ENCODE measurements at regions not wholly inside any gene's neighbourhood (a gene's known extent, or its start where the extent isn't known, plus 50 kb on each side); places are given as distances from the start of the nearest gene placed in this dataset.

- TF ChIP-seq, protein P1, sequence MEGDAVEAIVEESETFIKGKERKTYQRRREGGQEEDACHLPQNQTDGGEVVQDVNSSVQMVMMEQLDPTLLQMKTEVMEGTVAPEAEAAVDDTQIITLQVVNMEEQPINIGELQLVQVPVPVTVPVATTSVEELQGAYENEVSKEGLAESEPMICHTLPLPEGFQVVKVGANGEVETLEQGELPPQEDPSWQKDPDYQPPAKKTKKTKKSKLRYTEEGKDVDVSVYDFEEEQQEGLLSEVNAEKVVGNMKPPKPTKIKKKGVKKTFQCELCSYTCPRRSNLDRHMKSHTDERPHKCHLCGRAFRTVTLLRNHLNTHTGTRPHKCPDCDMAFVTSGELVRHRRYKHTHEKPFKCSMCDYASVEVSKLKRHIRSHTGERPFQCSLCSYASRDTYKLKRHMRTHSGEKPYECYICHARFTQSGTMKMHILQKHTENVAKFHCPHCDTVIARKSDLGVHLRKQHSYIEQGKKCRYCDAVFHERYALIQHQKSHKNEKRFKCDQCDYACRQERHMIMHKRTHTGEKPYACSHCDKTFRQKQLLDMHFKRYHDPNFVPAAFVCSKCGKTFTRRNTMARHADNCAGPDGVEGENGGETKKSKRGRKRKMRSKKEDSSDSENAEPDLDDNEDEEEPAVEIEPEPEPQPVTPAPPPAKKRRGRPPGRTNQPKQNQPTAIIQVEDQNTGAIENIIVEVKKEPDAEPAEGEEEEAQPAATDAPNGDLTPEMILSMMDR (IDR thresholded peaks at IDR 0.05; ENCODE audit: unreplicated experiment in 3 of 3), result no peak
- no peaks in the 10 kb centered on the region for H3K36me3 Mint-ChIP-seq (ENCODE audit: low read depth)
- peak overlapping the region; percentile 73 to 80 (median 78) for H3K4me3 Mint-ChIP-seq
- H3K9me3 Mint-ChIP-seq, result no peaks in the 10 kb centered on the region
- H3K27me3 Mint-ChIP-seq (ENCODE audit: low read depth), result peaks cover 16% of the 10 kb centered on the region
- peaks cover 10% of the 10 kb centered on the region for H3K4me1 Mint-ChIP-seq
- peak overlapping the region; percentile 30 to 61 (median 33) for H3K27ac Mint-ChIP-seq
These were observed 61.5 kb upstream of the HDDC2 start for GRCh38 chr6:125363039-125363823.

- Mint-ChIP-seq H3K4me3 (peak overlapping the region; percentile 73 to 80 (median 78)), H3K4me1 (peaks cover 10% of the 10 kb centered on the region), H3K36me3 (ENCODE audit: low read depth) (no peaks in the 10 kb centered on the region), H3K27ac (peak overlapping the region in 1 of 3 experiments; percentile 61), H3K27me3 (ENCODE audit: low read depth) (peaks cover 16% of the 10 kb centered on the region), H3K9me3 (no peaks in the 10 kb centered on the region)
- TF ChIP-seq, protein P1 (IDR thresholded peaks at IDR 0.05; ENCODE audit: unreplicated experiment in 3 of 3), result no peak
These were observed 62.0 kb upstream of the HDDC2 start for GRCh38 chr6:125363824-125364165.

GRCh38 chr6:125365230-125365629 is 63.5 kb upstream of the HDDC2 start:
- peaks cover 10% of the 10 kb centered on the region for H3K4me1 Mint-ChIP-seq
- no peak overlapping the region for H3K4me3 Mint-ChIP-seq
- no peaks in the 10 kb centered on the region for H3K36me3 Mint-ChIP-seq (ENCODE audit: low read depth)
- H3K9me3 Mint-ChIP-seq, result no peaks in the 10 kb centered on the region
- H3K27me3 Mint-ChIP-seq (ENCODE audit: low read depth), result peaks cover 16% of the 10 kb centered on the region
- H3K27ac Mint-ChIP-seq, result no peak overlapping the region
- TF ChIP-seq, protein P1 (IDR thresholded peaks at IDR 0.05; ENCODE audit: unreplicated experiment in 3 of 3), result no peak

DNA sequence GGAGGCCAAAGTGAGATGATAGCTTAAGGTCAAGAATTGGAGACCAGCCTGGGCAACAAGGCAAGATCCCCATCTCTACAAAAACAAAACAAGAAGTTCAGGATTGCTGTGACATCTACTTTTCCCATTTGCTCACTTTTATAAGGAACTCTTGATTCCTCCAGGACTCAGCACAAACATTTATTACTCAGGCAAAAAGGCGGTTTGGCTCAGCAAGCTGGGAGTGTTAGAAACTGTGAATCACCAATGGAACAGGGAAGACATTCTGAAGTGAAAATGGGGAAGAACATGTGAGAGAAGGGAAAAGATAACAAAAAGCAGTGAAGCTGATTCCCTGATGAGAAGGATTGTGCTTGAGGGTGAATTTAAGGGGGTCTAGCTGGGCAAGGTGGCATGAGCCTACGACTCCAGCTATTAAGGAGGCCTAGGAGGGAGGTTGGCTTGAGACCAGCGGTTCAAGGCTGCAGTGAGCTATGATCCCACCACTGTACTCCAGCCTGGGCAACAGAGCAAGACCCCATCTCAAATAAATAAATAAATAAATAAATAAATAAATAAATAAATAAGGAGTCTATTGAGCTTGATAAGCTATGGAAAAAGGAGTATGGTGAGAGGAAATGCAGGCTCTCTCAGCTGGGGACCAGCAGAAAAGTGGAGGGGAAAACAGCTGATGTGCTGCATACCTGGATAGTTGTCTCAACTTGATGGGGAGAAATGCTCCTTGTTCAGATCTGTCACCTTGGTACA is 65.4 kb upstream of the HDDC2 start:
- TF ChIP-seq, protein P1 (IDR thresholded peaks at IDR 0.05; ENCODE audit: unreplicated experiment in 3 of 3), result no peak
- peaks cover 7% of the 10 kb centered on the region for H3K4me1 Mint-ChIP-seq
- no peak overlapping the region for H3K27ac Mint-ChIP-seq
- peaks cover 9% of the 10 kb centered on the region for H3K27me3 Mint-ChIP-seq (ENCODE audit: low read depth)
- no peaks in the 10 kb centered on the region for H3K9me3 Mint-ChIP-seq
- no peak overlapping the region for H3K4me3 Mint-ChIP-seq
- no peaks in the 10 kb centered on the region for H3K36me3 Mint-ChIP-seq (ENCODE audit: low read depth)

GRCh38 chr6:125370343-125370742 is 68.6 kb upstream of the HDDC2 start:
- no peaks in the 10 kb centered on the region for H3K9me3 Mint-ChIP-seq
- H3K4me1 Mint-ChIP-seq, result no peaks in the 10 kb centered on the region
- H3K4me3 Mint-ChIP-seq, result no peak overlapping the region
- peaks cover 6% of the 10 kb centered on the region for H3K27me3 Mint-ChIP-seq (ENCODE audit: low read depth)
- TF ChIP-seq, protein P1 (IDR thresholded peaks at IDR 0.05; ENCODE audit: unreplicated experiment in 3 of 3), result no peak
- no peak overlapping the region for H3K27ac Mint-ChIP-seq
- H3K36me3 Mint-ChIP-seq (ENCODE audit: low read depth), result no peaks in the 10 kb centered on the region
